IMR-90 (cell line): ENCODE measurements at regions not wholly inside any gene's neighbourhood (a gene's known extent, or its start where the extent isn't known, plus 50 kb on each side); places are given as distances from the start of the nearest gene placed in this dataset.
A peak's percentile ranks its signal among the peaks of the same experiment; 100 is the strongest.

Experiments used
- ATAC-seq: fragments of 200-7000 bp; cut with Tn5 transposase; 2 replicates; pipeline ENCODE4 v1.9.1; 2020; ENCODE audit warnings: low read depth, mild to moderate bottlenecking, moderate library complexity
- BruUV-seq: library from RNA; stranded (reverse); fragments of 400-500 nt; replicated peaks from 2 replicates; lab custom pipeline; 2021; lab: Mats Ljungman, UMichigan
- CTCF ChIA-PET: fragments of 300-600 bp; formaldehyde crosslinking; extraction: SDS; loops from one replicate; lab custom pipeline; 2021; ENCODE audit warnings: antibody characterized with exemption; lab: Yijun Ruan, JAX
- POLR2A ChIA-PET: fragments of 300-600 bp; sonication (Branson Sonifier 250); formaldehyde crosslinking; loops from one replicate; lab custom pipeline; 2022; ENCODE audit warnings: antibody characterized with exemption; ENCODE audit not compliant: unreplicated experiment; lab: Charles Lee
- DNase-seq: peaks from one replicate; pipeline ENCODE4 v3.0.0; 2013
- H2AFZ ChIP-seq: replicated peaks from 2 replicates; pipeline ENCODE3; 2013; ENCODE audit warnings: low read length, mild to moderate bottlenecking; ENCODE audit not compliant: poor library complexity
- H2AK5ac ChIP-seq: 2 replicates; pipeline ENCODE4 v1.6.1; 2013; ENCODE audit warnings: low read depth, low read length, inconsistent platforms
- H2AK9ac ChIP-seq: replicated peaks from 2 replicates; pipeline ENCODE3; 2013; ENCODE audit warnings: mild to moderate bottlenecking, low read depth, low read length, moderate library complexity; ENCODE audit not compliant: poor library complexity
- H2BK120ac ChIP-seq: 2 replicates; pipeline ENCODE4 v1.6.1; 2013; ENCODE audit warnings: low read depth, low read length, inconsistent platforms
- H2BK15ac ChIP-seq: 3 replicates; pipeline ENCODE4 v1.6.1; 2013; ENCODE audit warnings: low read depth, low read length, inconsistent platforms
- H2BK20ac ChIP-seq: 2 replicates; pipeline ENCODE4 v1.6.1; 2013; ENCODE audit warnings: low read depth, mild to moderate bottlenecking, inconsistent platforms, low read length, moderate library complexity
- H2BK5ac ChIP-seq: 2 replicates; pipeline ENCODE4 v1.6.1; 2013; ENCODE audit warnings: mild to moderate bottlenecking, low read depth, low read length, inconsistent platforms; ENCODE audit not compliant: poor library complexity, severe bottlenecking
- H3K14ac ChIP-seq: replicated peaks from 2 replicates; pipeline ENCODE4 v1.6.1; 2013; ENCODE audit warnings: low read depth, low read length, inconsistent platforms
- H3K18ac ChIP-seq: 2 replicates; pipeline ENCODE4 v1.6.1; 2013; ENCODE audit warnings: low read depth, low read length, control low read depth
- H3K23ac ChIP-seq: 2 replicates; pipeline ENCODE4 v1.6.1; 2013; ENCODE audit warnings: low read depth, low read length, inconsistent platforms
- H3K27ac ChIP-seq: 2 replicates; pipeline ENCODE4 v1.5.1; 2013; ENCODE audit warnings: mild to moderate bottlenecking, control low read depth, low read length; ENCODE audit not compliant: insufficient read depth
- H3K27me3 ChIP-seq: 2 replicates; pipeline ENCODE4 v1.6.1; 2013; ENCODE audit warnings: low read length; ENCODE audit not compliant: control insufficient read depth, insufficient read depth
- H3K36me3 ChIP-seq: 2 replicates; pipeline ENCODE4 v1.6.1; 2013; ENCODE audit warnings: low read length, mixed read lengths; ENCODE audit not compliant: control insufficient read depth, insufficient read depth
- H3K4ac ChIP-seq: 2 replicates; pipeline ENCODE4 v1.6.1; 2013; ENCODE audit warnings: low read depth, low read length, inconsistent platforms
- H3K4me1 ChIP-seq: 2 replicates; pipeline ENCODE4 v1.6.1; 2013; ENCODE audit warnings: low read length, mixed read lengths; ENCODE audit not compliant: control insufficient read depth, insufficient read depth
- H3K4me2 ChIP-seq: 2 replicates; pipeline ENCODE4 v1.6.1; 2013; ENCODE audit warnings: low read depth, mild to moderate bottlenecking, control low read depth, low read length, moderate library complexity
- H3K4me3 ChIP-seq: 2 replicates; pipeline ENCODE4 v1.5.1; 2013; ENCODE audit warnings: low read depth, mild to moderate bottlenecking, control low read depth, low read length, moderate library complexity; ENCODE audit not compliant: insufficient read depth
- H3K56ac ChIP-seq: 2 replicates; pipeline ENCODE4 v1.6.1; 2013; ENCODE audit warnings: low read length, inconsistent platforms; ENCODE audit not compliant: insufficient read depth; ENCODE audit errors: extremely low read depth
- H3K79me1 ChIP-seq, 2 experiments: 2 replicates each; pipeline ENCODE4 v1.6.1; 2013; ENCODE audit warnings: low read length in 2 of 2, inconsistent platforms in 1 of 2, low read depth in 1 of 2
- H3K9ac ChIP-seq: 2 replicates; pipeline ENCODE4 v1.6.1; 2013; ENCODE audit warnings: low read depth, low read length, control low read depth
- H3K9me1 ChIP-seq: 2 replicates; pipeline ENCODE4 v1.6.1; 2013; ENCODE audit warnings: low read length, inconsistent platforms; ENCODE audit not compliant: insufficient read depth
- H3K9me3 ChIP-seq: 2 replicates; pipeline ENCODE4 v1.6.1; 2013; ENCODE audit warnings: low read length; ENCODE audit not compliant: control insufficient read depth, insufficient read depth
- H4K20me1 ChIP-seq: 2 replicates; pipeline ENCODE4 v1.6.1; 2013; ENCODE audit warnings: low read length, inconsistent platforms; ENCODE audit not compliant: insufficient read depth
- H4K5ac ChIP-seq: 2 replicates; pipeline ENCODE4 v1.6.1; 2013; ENCODE audit warnings: mild to moderate bottlenecking, low read depth, low read length, control low read depth
- H4K8ac ChIP-seq, 2 experiments: 2 replicates each; pipeline ENCODE4 v1.6.1; 2013; ENCODE audit warnings: low read depth in 2 of 2, low read length in 2 of 2, control low read depth in 1 of 2, inconsistent platforms in 1 of 2
- H4K91ac ChIP-seq: 2 replicates; pipeline ENCODE4 v1.6.1; 2013; ENCODE audit warnings: low read depth, low read length, inconsistent platforms; ENCODE audit not compliant: insufficient read depth
- BHLHE40 ChIP-seq: fragments of 150-350 bp; IDR thresholded peaks from 2 replicates; pipeline ENCODE4 v1.6.1; 2016; ENCODE audit warnings: mild to moderate bottlenecking, low read depth, low read length
- CHD1 ChIP-seq: IDR thresholded peaks from 2 replicates; pipeline ENCODE4 v1.6.1; 2012; ENCODE audit warnings: low read depth, low read length, improper control_type of control experiment
- FOS ChIP-seq: fragments of 150-350 bp; IDR thresholded peaks from 2 replicates; pipeline ENCODE4 v1.6.1; 2016; ENCODE audit warnings: low read depth, low read length
- MAFK ChIP-seq: IDR thresholded peaks from 2 replicates; pipeline ENCODE4 v1.6.1; 2012; ENCODE audit warnings: low read depth, low read length, improper control_type of control experiment
- MAZ ChIP-seq: IDR thresholded peaks from 2 replicates; pipeline ENCODE4 v1.6.1; 2012; ENCODE audit warnings: low read depth, mild to moderate bottlenecking, low read length, improper control_type of control experiment, moderate library complexity, borderline replicate concordance
- MXI1 ChIP-seq: IDR thresholded peaks from 2 replicates; pipeline ENCODE4 v1.6.1; 2012; ENCODE audit warnings: low read depth, mild to moderate bottlenecking, low read length, moderate library complexity, borderline replicate concordance
- NFE2L2 ChIP-seq: fragments of 150-350 bp; IDR thresholded peaks from 2 replicates; pipeline ENCODE4 v1.6.1; 2016; ENCODE audit warnings: low read depth, mild to moderate bottlenecking, low read length
- POLR2A ChIP-seq: IDR thresholded peaks from 2 replicates; pipeline ENCODE4 v1.6.1; 2012; ENCODE audit warnings: mild to moderate bottlenecking, low read depth, low read length
- RAD21 ChIP-seq: IDR thresholded peaks from 2 replicates; pipeline ENCODE4 v1.6.1; 2012; ENCODE audit warnings: low read length, improper control_type of control experiment
- RCOR1 ChIP-seq: IDR thresholded peaks from 2 replicates; pipeline ENCODE4 v1.6.1; 2012; ENCODE audit warnings: mild to moderate bottlenecking, low read length, improper control_type of control experiment; ENCODE audit not compliant: insufficient replicate concordance
- RFX5 ChIP-seq: IDR thresholded peaks from 2 replicates; pipeline ENCODE4 v1.8.0; 2012; ENCODE audit warnings: low read depth, mild to moderate bottlenecking, low read length, moderate library complexity
- SMC3 ChIP-seq: fragments of 150-350 bp; IDR thresholded peaks from 2 replicates; pipeline ENCODE4 v1.6.1; 2016; ENCODE audit warnings: low read depth, mild to moderate bottlenecking, antibody characterized with exemption, low read length, moderate library complexity
- WGBS, 2 experiments: methylation state at CpG; one replicate each; pipeline versions ENCODE4 v1.1.5 to v1.1.7; 2013; ENCODE audit warnings: missing lambda C conversion rate in 2 of 2; ENCODE audit not compliant: insufficient read length in 1 of 2; ENCODE audit errors: extremely low coverage in 2 of 2; 5-methylcytosine and 5-hydroxymethylcytosine counted together
- dilution Hi-C: fragments of 300-500 bp; cut with HindIII; formaldehyde crosslinking; loops from one replicate; pipeline ENCODE4 v1.14.3; 2018; ENCODE audit warnings: low sequenced_read_pairs; ENCODE audit not compliant: unreplicated experiment
- in situ Hi-C: fragments of 300-500 bp; cut with MboI; formaldehyde crosslinking; loops from 3 replicates; pipeline ENCODE4 v1.14.3; 2019; ENCODE audit warnings: low sequenced_read_pairs, inconsistent platforms, mixed read lengths
- intact Hi-C: fragments of 100-400 bp; cut with micrococcal nuclease; formaldehyde crosslinking; loops from 2 replicates; pipeline ENCODE4 v1.10.0; 2022
- TF ChIP-seq, protein P1 (sequence below): fragments of 150-350 bp; IDR thresholded peaks from 2 replicates; pipeline ENCODE4 v1.6.1; 2016; ENCODE audit warnings: low read depth, mild to moderate bottlenecking, low read length, moderate library complexity, borderline replicate concordance
- TF ChIP-seq, protein P2 (sequence below): conservative IDR thresholded peaks from 2 replicates; pipeline ENCODE4 v1.5.1; 2012; ENCODE audit warnings: mild to moderate bottlenecking, low read depth, low read length, improper control_type of control experiment
- TF ChIP-seq, protein P3 (sequence below): fragments of 150-350 bp; IDR thresholded peaks from 2 replicates; pipeline ENCODE4 v1.6.1; 2017; ENCODE audit warnings: mild to moderate bottlenecking, antibody characterized with exemption, low read length, low read depth

DNA sequence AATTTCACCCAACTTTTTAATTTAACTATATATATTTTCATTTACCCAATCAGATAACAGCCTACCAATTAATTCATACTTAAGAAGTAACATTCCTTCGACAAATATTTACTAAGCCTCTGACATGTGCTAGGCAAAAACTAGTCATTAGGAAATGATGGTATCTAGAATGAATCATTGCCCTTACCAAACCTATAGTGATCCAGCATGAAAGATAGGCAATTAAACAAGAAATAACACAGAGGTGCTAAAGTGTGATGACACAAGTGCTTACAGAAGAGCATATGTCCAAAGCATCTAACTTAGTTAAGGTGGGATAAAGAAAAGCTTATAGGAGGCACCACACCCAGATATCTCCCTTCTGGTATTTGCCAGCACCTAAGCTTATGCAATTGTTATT is 166.5 kb upstream of the RASSF8 start:
- no peaks in the 10 kb centered on the region for H4K20me1 ChIP-seq
- in situ Hi-C loops (no loop called here), dilution Hi-C loops (no loop called here), intact Hi-C loops (no loop called here)
- H2BK20ac ChIP-seq: no peak overlapping the region
- H2BK5ac ChIP-seq: no peak overlapping the region
- H2BK120ac ChIP-seq: no peak overlapping the region
- H2AFZ ChIP-seq: no peak overlapping the region
- no peak overlapping the region for H4K8ac ChIP-seq
- CTCF ChIA-PET: interaction anchor here (0.6 to 1.1 kb wide), 2 partner anchors 49 to 88 kb away, joined by 3 read pairs; no protein-coding TSS in a partner anchor
- H3K23ac ChIP-seq: no peak overlapping the region
- no peak overlapping the region for H3K14ac ChIP-seq
- no peak overlapping the region; the same call in 1 of the 2 replicates for H2AK5ac ChIP-seq
- H2BK15ac ChIP-seq: peak overlapping the region; percentile 54; the same call in 1 of the 3 replicates
- no CpG with 5 or more reads among the region's 1 CpG for WGBS, 2 experiments
- peaks cover 4% of the 10 kb centered on the region; the same call in 1 of the 2 replicates for H3K9me1 ChIP-seq
- H3K9me3 ChIP-seq: no peaks in the 10 kb centered on the region
- POLR2A ChIA-PET: no interaction called here
- no peak overlapping the region for H3K4me3 ChIP-seq
- no peaks in the 10 kb centered on the region for H3K79me1 ChIP-seq
- H3K18ac ChIP-seq: no peak overlapping the region
- H2AK9ac ChIP-seq: no peak overlapping the region
- no TSS peak for BruUV-seq
- no peak overlapping the region for H4K5ac ChIP-seq
- no peak overlapping the region for H3K9ac ChIP-seq
- H3K4me1 ChIP-seq: peaks cover 4% of the 10 kb centered on the region; the same call in 1 of the 2 replicates
- no peak overlapping the region for H3K56ac ChIP-seq
- H3K4ac ChIP-seq: no peak overlapping the region
- no peak for TF ChIP-seq RCOR1
- no peak for TF ChIP-seq SMC3
- no peak for TF ChIP-seq FOS
- no peak for TF ChIP-seq CHD1
- no peak for TF ChIP-seq MAFK
- TF ChIP-seq BHLHE40: no peak
- no peak for TF ChIP-seq RAD21
- TF ChIP-seq, protein P1, sequence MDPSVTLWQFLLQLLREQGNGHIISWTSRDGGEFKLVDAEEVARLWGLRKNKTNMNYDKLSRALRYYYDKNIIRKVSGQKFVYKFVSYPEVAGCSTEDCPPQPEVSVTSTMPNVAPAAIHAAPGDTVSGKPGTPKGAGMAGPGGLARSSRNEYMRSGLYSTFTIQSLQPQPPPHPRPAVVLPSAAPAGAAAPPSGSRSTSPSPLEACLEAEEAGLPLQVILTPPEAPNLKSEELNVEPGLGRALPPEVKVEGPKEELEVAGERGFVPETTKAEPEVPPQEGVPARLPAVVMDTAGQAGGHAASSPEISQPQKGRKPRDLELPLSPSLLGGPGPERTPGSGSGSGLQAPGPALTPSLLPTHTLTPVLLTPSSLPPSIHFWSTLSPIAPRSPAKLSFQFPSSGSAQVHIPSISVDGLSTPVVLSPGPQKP: no peak
- no peak for TF ChIP-seq POLR2A
- TF ChIP-seq RFX5: no peak
- TF ChIP-seq, protein P2, sequence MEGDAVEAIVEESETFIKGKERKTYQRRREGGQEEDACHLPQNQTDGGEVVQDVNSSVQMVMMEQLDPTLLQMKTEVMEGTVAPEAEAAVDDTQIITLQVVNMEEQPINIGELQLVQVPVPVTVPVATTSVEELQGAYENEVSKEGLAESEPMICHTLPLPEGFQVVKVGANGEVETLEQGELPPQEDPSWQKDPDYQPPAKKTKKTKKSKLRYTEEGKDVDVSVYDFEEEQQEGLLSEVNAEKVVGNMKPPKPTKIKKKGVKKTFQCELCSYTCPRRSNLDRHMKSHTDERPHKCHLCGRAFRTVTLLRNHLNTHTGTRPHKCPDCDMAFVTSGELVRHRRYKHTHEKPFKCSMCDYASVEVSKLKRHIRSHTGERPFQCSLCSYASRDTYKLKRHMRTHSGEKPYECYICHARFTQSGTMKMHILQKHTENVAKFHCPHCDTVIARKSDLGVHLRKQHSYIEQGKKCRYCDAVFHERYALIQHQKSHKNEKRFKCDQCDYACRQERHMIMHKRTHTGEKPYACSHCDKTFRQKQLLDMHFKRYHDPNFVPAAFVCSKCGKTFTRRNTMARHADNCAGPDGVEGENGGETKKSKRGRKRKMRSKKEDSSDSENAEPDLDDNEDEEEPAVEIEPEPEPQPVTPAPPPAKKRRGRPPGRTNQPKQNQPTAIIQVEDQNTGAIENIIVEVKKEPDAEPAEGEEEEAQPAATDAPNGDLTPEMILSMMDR: no peak
- TF ChIP-seq MXI1: no peak
- TF ChIP-seq, protein P3, sequence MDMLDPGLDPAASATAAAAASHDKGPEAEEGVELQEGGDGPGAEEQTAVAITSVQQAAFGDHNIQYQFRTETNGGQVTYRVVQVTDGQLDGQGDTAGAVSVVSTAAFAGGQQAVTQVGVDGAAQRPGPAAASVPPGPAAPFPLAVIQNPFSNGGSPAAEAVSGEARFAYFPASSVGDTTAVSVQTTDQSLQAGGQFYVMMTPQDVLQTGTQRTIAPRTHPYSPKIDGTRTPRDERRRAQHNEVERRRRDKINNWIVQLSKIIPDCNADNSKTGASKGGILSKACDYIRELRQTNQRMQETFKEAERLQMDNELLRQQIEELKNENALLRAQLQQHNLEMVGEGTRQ: no peak
- no peak for TF ChIP-seq NFE2L2
- no peak for TF ChIP-seq MAZ
- no peak overlapping the region for H3K4me2 ChIP-seq
- H3K36me3 ChIP-seq: no peaks in the 10 kb centered on the region
- ATAC-seq (no peak), DNase-seq (no peak)
- no peak overlapping the region for H3K27ac ChIP-seq
- no peak overlapping the region for H4K91ac ChIP-seq
- no peaks in the 10 kb centered on the region for H3K27me3 ChIP-seq
